Thymus (tissue), 11 donors: ENCODE measurements at regions not wholly inside any gene's neighbourhood (a gene's known extent, or its start where the extent isn't known, plus 50 kb on each side); places are given as distances from the start of the nearest gene placed in this dataset.

ENCODE experiments used
- DNase-seq, 9 donors: peaks; one replicate each; pipeline ENCODE4 v3.0.0-alpha.2; 2013; ENCODE audit warnings: low spot score in 9 of 9, low read depth in 6 of 9, missing footprints in 1 of 9
- H3K27ac ChIP-seq, 2 donors: one replicate each; pipeline ENCODE4 v1.5.1; 2013; ENCODE audit warnings: control low read depth in 1 of 2, low read depth in 1 of 2, low read length in 1 of 2, mild to moderate bottlenecking in 1 of 2, moderate library complexity in 1 of 2
- H3K27me3 ChIP-seq, 2 donors: one replicate each; pipeline ENCODE4 v1.5.1; 2013; ENCODE audit warnings: low read length in 1 of 2; ENCODE audit not compliant: control insufficient read depth in 2 of 2, insufficient read depth in 1 of 2
- H3K36me3 ChIP-seq, 2 donors: one replicate each; pipeline ENCODE4 v1.5.1; 2013; ENCODE audit warnings: low read length in 1 of 2, mild to moderate bottlenecking in 1 of 2, moderate library complexity in 1 of 2; ENCODE audit not compliant: control insufficient read depth in 2 of 2, insufficient read depth in 2 of 2
- H3K4me1 ChIP-seq, 2 donors: one replicate each; pipeline ENCODE4 v1.5.1; 2013; ENCODE audit warnings: low read length in 2 of 2; ENCODE audit not compliant: control insufficient read depth in 2 of 2, insufficient read depth in 2 of 2
- H3K4me3 ChIP-seq, 2 donors: one replicate each; pipeline ENCODE4 v1.5.1; 2013; ENCODE audit warnings: low read length in 2 of 2, control low read depth in 1 of 2, mild to moderate bottlenecking in 1 of 2
- H3K9me3 ChIP-seq, 2 donors: one replicate each; pipeline ENCODE4 v1.5.1; 2013; ENCODE audit warnings: low read length in 1 of 2, mild to moderate bottlenecking in 1 of 2; ENCODE audit not compliant: control insufficient read depth in 2 of 2, insufficient read depth in 1 of 2
- WGBS: extraction: QIAGEN DNeasy Blood & Tissue Kit; methylation state at CpG from one replicate; pipeline ENCODE4 v1.1.7; 2013; 5-methylcytosine and 5-hydroxymethylcytosine counted together
- donor health status: healthy.

DNA sequence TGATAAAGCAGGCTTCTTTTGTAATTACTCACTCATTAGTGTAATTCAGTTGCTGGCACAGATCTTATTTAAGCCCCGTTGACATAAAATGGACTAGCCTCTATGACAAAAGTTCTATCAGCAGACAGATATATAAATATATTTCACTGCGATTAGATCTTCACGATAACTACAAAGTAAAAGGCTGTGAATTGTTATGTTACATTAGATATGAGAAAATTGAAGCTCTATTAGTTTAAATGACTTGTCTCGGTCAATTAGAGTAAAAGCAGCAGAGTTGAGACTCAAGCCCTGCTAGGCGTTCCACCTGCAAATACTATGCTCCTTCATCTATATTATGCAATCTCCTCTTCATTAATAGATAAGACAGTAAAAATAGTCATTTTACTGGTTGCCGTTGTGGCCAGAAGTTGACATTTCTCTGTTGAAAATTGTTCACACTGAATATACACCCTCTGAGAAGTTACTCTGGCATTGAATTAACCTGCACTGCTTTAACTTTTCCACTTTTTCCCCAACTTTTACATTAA is 136.7 kb downstream of the DKK1 start:
- WGBS, result 97% methylated on average over 6 of the region's 6 CpGs
- Histone ChIP-seq H3K36me3 (no peaks in the 10 kb centered on the region), H3K4me1 (no peaks in the 10 kb centered on the region), H3K27me3 (no peaks in the 10 kb centered on the region), H3K4me3 (no peak overlapping the region), H3K27ac (no peak overlapping the region), H3K9me3 (no peaks in the 10 kb centered on the region)
- no peak for DNase-seq

DNA sequence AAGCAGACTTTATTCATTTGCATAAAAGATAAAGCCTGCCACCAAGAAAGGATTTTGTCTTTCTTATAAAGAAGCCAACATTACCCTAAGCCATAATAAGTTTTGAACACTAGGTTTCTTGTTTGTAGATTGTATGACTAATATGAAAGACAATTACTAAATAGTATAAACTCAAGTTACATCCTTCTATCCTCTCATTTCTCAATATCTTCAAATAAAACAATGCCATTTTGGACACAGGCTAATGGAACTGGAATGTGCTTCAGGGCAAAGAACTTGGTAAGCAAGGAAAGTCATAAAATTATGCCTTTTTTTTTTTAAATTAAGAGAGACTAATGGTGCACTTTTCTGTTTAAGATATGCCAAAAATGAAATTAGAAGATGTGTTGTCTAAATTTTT is 137.7 kb downstream of the DKK1 start:
- Histone ChIP-seq H3K27ac (no peak overlapping the region), H3K36me3 (no peaks in the 10 kb centered on the region), H3K9me3 (no peaks in the 10 kb centered on the region), H3K4me1 (no peaks in the 10 kb centered on the region), H3K4me3 (no peak overlapping the region), H3K27me3 (no peaks in the 10 kb centered on the region)
- DNase-seq, result no peak

DNA sequence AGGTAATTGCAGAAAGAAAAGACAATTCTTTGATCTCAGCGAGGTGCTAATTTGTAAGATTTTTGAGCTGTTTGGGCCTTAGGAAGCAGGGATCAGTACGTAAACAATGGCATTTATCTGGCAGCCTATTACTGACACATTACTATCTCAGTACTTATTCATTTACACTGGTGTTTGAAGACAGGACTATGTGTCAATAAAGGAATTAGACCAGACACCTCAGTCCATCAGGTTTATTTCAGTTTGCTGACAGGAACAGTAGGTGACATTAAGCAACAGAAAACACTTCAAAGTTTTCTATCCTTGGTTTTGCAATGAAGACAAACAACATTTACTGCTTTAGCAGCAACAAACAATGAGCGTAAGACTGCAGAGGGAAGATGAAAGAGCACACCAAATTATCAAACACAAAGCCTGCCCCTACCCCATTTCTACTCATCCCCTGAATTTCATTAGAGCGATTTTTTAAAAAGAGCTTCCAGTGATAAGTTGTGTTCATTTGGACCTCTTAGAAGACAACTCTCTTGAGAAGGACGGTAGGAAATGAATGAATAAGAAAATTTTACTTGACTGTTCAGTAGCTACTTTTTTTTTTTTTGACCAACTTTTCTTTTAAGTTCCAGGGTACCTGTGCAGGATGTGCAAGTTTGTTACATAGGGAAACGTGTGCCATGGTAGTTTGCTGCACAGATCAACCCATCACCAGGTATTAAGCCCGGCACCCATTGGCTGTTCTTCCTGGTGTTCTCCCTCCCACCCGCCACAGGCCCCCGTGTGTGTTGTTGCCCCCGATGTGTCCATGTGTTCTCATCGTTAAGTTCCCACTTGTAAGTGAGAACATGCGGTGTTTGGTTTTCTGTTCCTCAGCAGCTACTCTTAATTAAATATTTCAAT is 138.8 kb downstream of the DKK1 start:
- Histone ChIP-seq H3K4me3 (no peak overlapping the region), H3K9me3 (no peaks in the 10 kb centered on the region), H3K4me1 (no peaks in the 10 kb centered on the region), H3K36me3 (no peaks in the 10 kb centered on the region), H3K27me3 (no peaks in the 10 kb centered on the region), H3K27ac (no peak overlapping the region)
- no peak for DNase-seq
- 93% methylated on average over 12 of the region's 12 CpGs for WGBS

DNA sequence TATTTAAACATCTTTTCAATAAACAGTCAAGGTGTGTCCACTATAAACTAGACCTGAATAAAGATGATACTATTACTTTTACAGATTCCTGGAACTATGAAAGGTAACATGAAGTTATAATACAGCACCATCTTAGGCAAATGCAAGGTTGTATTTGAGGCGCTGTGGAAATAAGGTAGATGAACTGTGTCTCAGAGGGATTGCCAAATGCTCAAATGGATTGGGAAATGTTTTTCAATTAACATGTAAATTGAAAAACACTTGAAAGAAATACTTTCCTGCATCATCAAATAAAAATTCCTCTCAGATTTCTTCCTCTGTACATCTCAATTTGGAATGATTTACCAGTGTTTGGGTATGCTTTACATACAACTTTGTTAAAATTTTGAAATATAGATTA is 139.4 kb downstream of the DKK1 start:
- 99% methylated on average over 1 of the region's 1 CpG for WGBS
- DNase-seq, result no peak
- H3K36me3 ChIP-seq, result no peaks in the 10 kb centered on the region
- H3K4me1 ChIP-seq, result no peaks in the 10 kb centered on the region
- H3K27me3 ChIP-seq, result no peaks in the 10 kb centered on the region
- no peak overlapping the region for H3K4me3 ChIP-seq
- H3K27ac ChIP-seq, result no peak overlapping the region
- H3K9me3 ChIP-seq, result no peaks in the 10 kb centered on the region

DNA sequence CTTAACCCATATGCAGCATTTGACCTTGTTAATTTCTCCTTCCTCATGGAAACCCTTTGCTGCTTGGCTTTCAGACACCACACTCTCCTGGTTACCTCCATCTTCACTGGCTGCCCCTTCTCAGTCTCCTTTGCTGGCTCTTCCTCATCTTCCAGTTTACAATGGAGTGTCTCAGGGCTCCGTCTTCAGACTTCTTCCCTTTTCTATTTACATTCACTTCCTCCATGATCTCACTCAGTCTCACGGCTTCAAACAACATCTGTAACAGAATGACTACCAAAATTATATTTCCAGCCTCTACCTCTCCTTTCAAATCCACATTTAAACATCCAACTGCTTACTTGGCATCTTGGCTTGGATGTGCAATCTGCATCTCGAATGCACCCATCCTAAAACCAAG is 140.4 kb downstream of the DKK1 start:
- H3K27ac ChIP-seq, result no peak overlapping the region
- no peaks in the 10 kb centered on the region for H3K4me1 ChIP-seq
- no peaks in the 10 kb centered on the region for H3K36me3 ChIP-seq
- no peaks in the 10 kb centered on the region for H3K9me3 ChIP-seq
- no peak for DNase-seq
- H3K4me3 ChIP-seq, result no peak overlapping the region
- no peaks in the 10 kb centered on the region for H3K27me3 ChIP-seq
- WGBS, result 76% methylated on average over 3 of the region's 3 CpGs

DNA sequence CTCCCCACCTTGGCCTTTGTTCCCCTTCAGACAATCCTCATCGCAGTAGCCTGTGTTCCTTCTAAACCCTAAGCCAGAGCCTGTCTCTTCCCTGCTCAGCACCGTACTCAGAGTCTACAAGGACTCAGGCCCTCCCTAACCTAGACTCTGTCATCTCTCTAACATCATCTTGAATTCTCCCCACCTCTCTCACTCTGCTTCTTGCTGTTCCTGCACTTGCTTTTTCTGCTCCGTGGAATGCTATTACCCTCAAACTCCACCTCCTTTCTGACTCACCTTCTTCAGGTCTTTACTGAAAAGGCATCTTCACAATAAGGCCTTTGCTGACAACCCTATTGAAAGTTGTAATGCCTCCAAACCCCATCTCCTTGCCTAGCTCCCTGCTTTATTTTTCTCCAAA is 141.0 kb downstream of the DKK1 start:
- Histone ChIP-seq H3K9me3 (no peaks in the 10 kb centered on the region), H3K36me3 (no peaks in the 10 kb centered on the region), H3K4me1 (no peaks in the 10 kb centered on the region), H3K27ac (no peak overlapping the region), H3K27me3 (no peaks in the 10 kb centered on the region), H3K4me3 (no peak overlapping the region)
- no peak for DNase-seq
- WGBS, result 91% methylated on average over 3 of the region's 3 CpGs

DNA sequence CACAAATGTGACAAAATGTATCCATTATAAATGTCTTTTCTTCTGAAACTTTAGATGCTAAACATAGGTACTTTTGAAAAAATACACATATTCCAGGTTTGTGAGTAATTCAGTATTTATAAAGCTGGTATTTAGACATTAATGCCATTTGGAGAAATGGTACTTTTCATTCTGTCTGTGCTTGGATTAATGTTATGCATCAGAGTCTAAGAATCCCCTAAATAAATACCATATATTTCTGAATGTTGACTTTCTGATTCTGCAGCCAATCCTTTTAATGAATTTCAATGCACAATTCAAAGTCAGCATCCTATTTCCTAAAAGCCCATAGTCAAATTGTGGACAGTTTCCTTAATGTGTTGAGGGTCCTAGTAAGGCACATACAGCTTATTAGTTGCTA is 145.0 kb downstream of the DKK1 start:
- Histone ChIP-seq H3K4me1 (no peaks in the 10 kb centered on the region), H3K9me3 (no peaks in the 10 kb centered on the region), H3K27me3 (no peaks in the 10 kb centered on the region), H3K36me3 (no peaks in the 10 kb centered on the region), H3K27ac (no peak overlapping the region), H3K4me3 (no peak overlapping the region)
- no peak for DNase-seq

DNA sequence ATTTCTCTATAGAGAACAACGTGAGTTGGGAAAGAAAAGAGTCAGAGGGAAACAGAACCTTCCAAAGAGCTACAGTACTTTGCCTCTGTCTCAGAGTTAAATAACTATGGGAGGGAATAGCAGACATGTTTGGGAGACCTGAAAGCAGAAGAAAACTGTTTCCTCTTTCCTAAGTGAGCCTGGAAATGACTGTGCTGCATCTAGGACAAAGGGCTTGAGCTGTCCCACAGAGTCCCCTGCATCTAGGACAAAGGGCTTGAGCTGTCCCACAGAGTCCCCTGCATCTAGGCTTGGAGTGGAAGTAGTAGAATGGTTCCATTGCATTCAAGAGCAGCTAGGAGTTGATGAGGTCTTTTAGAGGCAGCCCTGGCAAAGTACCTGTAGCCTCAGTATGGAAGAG is 149.7 kb downstream of the DKK1 start:
- H3K27me3 ChIP-seq, result no peaks in the 10 kb centered on the region
- H3K4me1 ChIP-seq, result no peaks in the 10 kb centered on the region
- H3K36me3 ChIP-seq, result no peaks in the 10 kb centered on the region
- 81% methylated on average over 1 of the region's 1 CpG for WGBS
- DNase-seq, result no peak
- H3K9me3 ChIP-seq, result no peaks in the 10 kb centered on the region
- no peak overlapping the region for H3K27ac ChIP-seq
- no peak overlapping the region for H3K4me3 ChIP-seq

DNA sequence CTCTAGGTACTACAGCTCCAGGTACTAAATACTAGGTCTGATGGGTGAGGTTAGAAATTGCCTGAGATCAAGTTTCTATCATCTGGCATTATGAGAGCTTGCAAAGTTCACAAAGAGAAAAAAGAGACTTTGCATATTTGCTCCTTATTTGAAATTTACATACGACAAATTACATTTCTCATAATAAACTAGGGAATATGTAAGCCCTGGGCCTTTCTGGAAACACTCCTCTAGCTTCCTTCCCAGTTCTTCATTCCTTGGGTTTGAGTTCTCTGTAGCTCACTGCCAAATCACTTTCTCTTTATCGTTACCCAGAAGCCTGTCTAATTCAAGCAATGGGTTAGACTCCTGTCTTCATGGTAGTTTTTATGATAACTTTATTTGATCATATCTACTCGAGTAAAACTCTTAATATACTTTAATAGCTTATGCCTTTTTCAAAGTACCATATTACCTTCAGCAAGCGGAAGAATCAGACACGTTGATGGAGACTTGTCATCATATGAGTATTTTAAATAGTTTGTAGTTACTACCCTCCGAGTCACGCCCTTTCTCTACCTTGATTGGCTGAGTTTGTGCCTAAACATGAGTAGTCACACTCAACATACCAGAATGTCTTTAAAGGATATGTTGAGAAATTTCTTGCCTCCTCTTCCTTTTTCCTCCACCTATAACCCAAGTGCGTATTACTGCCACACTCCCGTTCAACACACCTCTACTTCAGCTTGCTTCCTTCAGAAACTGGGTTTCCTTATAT is 150.5 kb downstream of the DKK1 start:
- H3K27ac ChIP-seq, result no peak overlapping the region
- no peaks in the 10 kb centered on the region for H3K36me3 ChIP-seq
- no peak for DNase-seq
- H3K4me3 ChIP-seq, result no peak overlapping the region
- no peaks in the 10 kb centered on the region for H3K4me1 ChIP-seq
- no peaks in the 10 kb centered on the region for H3K9me3 ChIP-seq
- WGBS, result 96% methylated on average over 9 of the region's 9 CpGs
- H3K27me3 ChIP-seq, result no peaks in the 10 kb centered on the region
